Liver (tissue), 3 donors: ENCODE measurements at regions not wholly inside any gene's neighbourhood (a gene's known extent, or its start where the extent isn't known, plus 50 kb on each side); places are given as distances from the start of the nearest gene placed in this dataset.

Source experiments
- ATF3 ChIP-seq: IDR thresholded peaks from 2 replicates; pipeline ENCODE4 v1.6.1; 2016; ENCODE audit warnings: antibody characterized with exemption
- CTCF ChIP-seq: fragments of 150-350 bp; IDR thresholded peaks from 2 replicates; pipeline ENCODE4 v1.5.1; 2017; ENCODE audit warnings: improper control_type of control experiment, low read depth, low read length; ENCODE audit not compliant: missing input control
- EGR1 ChIP-seq, 2 donors: IDR thresholded peaks; 2 replicates each; pipeline ENCODE4 v1.6.1; 2016 to 2018; ENCODE audit warnings: antibody characterized with exemption in 2 of 2, low read depth in 2 of 2
- FOXA1 ChIP-seq: IDR thresholded peaks from 2 replicates; pipeline ENCODE4 v1.6.1; 2016; ENCODE audit warnings: antibody characterized with exemption
- FOXA2 ChIP-seq: IDR thresholded peaks from 2 replicates; pipeline ENCODE4 v1.6.1; 2016; ENCODE audit warnings: antibody characterized with exemption
- GABPA ChIP-seq, 2 donors: IDR thresholded peaks in 1 of 2; conservative IDR thresholded peaks in 1 of 2; 2 replicates each; pipeline ENCODE4 v1.6.1; 2016; ENCODE audit warnings: antibody characterized with exemption in 2 of 2, mild to moderate bottlenecking in 1 of 2, moderate library complexity in 1 of 2
- HNF4G ChIP-seq: IDR thresholded peaks from 2 replicates; pipeline ENCODE4 v1.6.1; 2016; ENCODE audit warnings: antibody characterized with exemption
- MAX ChIP-seq: IDR thresholded peaks from 2 replicates; pipeline ENCODE4 v1.6.1; 2016; ENCODE audit warnings: antibody characterized with exemption
- RAD21 ChIP-seq, 2 donors: IDR thresholded peaks; 2 replicates each; pipeline ENCODE4 v1.6.1; 2016; ENCODE audit warnings: antibody characterized with exemption in 2 of 2, mild to moderate bottlenecking in 2 of 2
- REST ChIP-seq: IDR thresholded peaks from 2 replicates; pipeline ENCODE4 v1.6.1; 2016; ENCODE audit warnings: antibody characterized with exemption, mild to moderate bottlenecking
- TAF1 ChIP-seq: conservative IDR thresholded peaks from 2 replicates; pipeline ENCODE4 v1.6.1; 2016; ENCODE audit warnings: antibody characterized with exemption, mild to moderate bottlenecking
- TF ChIP-seq, protein P1 (sequence below): IDR thresholded peaks from 2 replicates; pipeline ENCODE4 v1.6.1; 2016; ENCODE audit warnings: antibody characterized with exemption
- donor health status: healthy.
- donor health status: healthy.

GRCh38 chr6:66883453-66883852 lies 1176.4 kb upstream of the EYS start:
- TF ChIP-seq REST (no peak), CTCF (no peak), MAX (no peak), RAD21 (IDR thresholded peaks at IDR 0.05) (no peak), ATF3 (no peak), HNF4G (no peak), EGR1 (IDR thresholded peaks at IDR 0.05; ENCODE audit: low read depth in 2 of 2) (no peak), FOXA2 (no peak), FOXA1 (no peak), GABPA (IDR thresholded peaks at IDR 0.05 in 1 of 2, conservative IDR thresholded peaks at IDR 0.05 in 1 of 2) (no peak), TAF1 (no peak)
- TF ChIP-seq, protein P1, sequence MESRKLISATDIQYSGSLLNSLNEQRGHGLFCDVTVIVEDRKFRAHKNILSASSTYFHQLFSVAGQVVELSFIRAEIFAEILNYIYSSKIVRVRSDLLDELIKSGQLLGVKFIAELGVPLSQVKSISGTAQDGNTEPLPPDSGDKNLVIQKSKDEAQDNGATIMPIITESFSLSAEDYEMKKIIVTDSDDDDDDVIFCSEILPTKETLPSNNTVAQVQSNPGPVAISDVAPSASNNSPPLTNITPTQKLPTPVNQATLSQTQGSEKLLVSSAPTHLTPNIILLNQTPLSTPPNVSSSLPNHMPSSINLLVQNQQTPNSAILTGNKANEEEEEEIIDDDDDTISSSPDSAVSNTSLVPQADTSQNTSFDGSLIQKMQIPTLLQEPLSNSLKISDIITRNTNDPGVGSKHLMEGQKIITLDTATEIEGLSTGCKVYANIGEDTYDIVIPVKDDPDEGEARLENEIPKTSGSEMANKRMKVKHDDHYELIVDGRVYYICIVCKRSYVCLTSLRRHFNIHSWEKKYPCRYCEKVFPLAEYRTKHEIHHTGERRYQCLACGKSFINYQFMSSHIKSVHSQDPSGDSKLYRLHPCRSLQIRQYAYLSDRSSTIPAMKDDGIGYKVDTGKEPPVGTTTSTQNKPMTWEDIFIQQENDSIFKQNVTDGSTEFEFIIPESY = no peak
